T-helper 17 cell (primary cell): ENCODE measurements at regions not wholly inside any gene's neighbourhood (a gene's known extent, or its start where the extent isn't known, plus 50 kb on each side); places are given as distances from the start of the nearest gene placed in this dataset.

ENCODE experiments used
- ATAC-seq: fragments of 150-1000 bp; cut with Tn5 transposase; 2 replicates; pipeline ENCODE4 v1.10.0; 2021; ENCODE audit warnings: mild to moderate bottlenecking, moderate library complexity
- DNase-seq, 3 donors: peaks; one replicate each; pipeline versions ENCODE4 v3.0.0 to v3.0.0-alpha.2; 2020 to 2021
- H3K9me3 ChIP-seq: one replicate; pipeline ENCODE4 v1.7.0; 2013; ENCODE audit warnings: low read length, mild to moderate bottlenecking; ENCODE audit not compliant: control insufficient read depth, poor library complexity, severe bottlenecking
- H3K27ac Mint-ChIP-seq: one replicate; pipeline ENCODE4 v1.8.0; 2022; ENCODE audit warnings: mild to moderate bottlenecking, moderate library complexity, mixed read lengths
- H3K27me3 Mint-ChIP-seq: one replicate; pipeline ENCODE4 v1.8.0; 2022; ENCODE audit warnings: mixed read lengths
- H3K36me3 Mint-ChIP-seq: one replicate; pipeline ENCODE4 v1.8.0; 2022; ENCODE audit warnings: low read depth, mixed read lengths
- H3K4me1 Mint-ChIP-seq: one replicate; pipeline ENCODE4 v1.8.0; 2022; ENCODE audit warnings: mild to moderate bottlenecking, mixed read lengths
- H3K4me3 Mint-ChIP-seq: one replicate; pipeline ENCODE4 v1.8.0; 2022; ENCODE audit warnings: mild to moderate bottlenecking, moderate library complexity, mixed read lengths

DNA sequence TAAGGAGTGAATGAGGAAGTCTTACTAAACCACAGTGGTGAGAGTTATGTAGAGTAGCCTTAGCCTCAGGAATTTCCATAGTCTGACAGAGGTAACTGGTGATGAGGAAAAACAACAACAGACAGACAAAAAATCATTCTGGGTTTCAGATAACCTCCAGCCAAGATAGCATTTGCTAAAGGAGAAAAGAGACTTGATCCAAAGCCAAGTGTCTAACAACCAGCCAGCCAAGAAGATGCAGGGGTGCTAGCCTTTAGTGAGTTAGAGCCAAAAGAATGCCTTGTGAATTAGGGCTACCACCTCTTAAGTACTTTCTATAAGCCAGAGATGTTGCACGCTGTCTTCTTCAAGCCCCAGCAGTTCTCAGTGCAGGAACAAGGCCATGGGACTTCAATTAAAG is 478.0 kb upstream of the CPEB2 start:
- no peaks in the 10 kb centered on the region for H3K4me1 Mint-ChIP-seq
- H3K4me3 Mint-ChIP-seq, result no peak overlapping the region
- H3K9me3 ChIP-seq, result no peaks in the 10 kb centered on the region
- DNase-seq (no peak), ATAC-seq (no peak)
- H3K27me3 Mint-ChIP-seq, result no peaks in the 10 kb centered on the region
- H3K27ac Mint-ChIP-seq, result no peak overlapping the region
- H3K36me3 Mint-ChIP-seq, result no peaks in the 10 kb centered on the region

DNA sequence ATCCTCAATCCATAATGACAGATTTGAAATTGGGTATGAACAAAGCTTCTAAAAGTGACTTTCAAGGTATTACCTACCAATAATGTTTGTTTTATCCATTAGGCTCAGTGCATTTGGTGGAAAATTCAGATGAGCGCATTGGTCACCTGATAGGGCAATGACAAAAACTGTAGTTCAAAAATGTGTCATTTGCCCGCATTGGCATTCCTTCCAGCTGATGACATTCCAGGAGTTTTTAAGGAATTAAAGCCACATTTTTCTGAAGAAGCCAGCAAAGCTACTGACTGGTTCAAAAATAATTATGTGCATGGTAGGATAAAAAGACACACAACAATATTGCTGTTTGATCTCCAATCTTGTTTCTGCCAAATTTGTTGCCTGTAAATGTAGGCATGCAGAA is 473.4 kb upstream of the CPEB2 start:
- H3K36me3 Mint-ChIP-seq, result no peaks in the 10 kb centered on the region
- DNase-seq (no peak), ATAC-seq (no peak)
- H3K27ac Mint-ChIP-seq, result no peak overlapping the region
- no peaks in the 10 kb centered on the region for H3K4me1 Mint-ChIP-seq
- no peaks in the 10 kb centered on the region for H3K9me3 ChIP-seq
- H3K4me3 Mint-ChIP-seq, result no peak overlapping the region
- no peaks in the 10 kb centered on the region for H3K27me3 Mint-ChIP-seq

DNA sequence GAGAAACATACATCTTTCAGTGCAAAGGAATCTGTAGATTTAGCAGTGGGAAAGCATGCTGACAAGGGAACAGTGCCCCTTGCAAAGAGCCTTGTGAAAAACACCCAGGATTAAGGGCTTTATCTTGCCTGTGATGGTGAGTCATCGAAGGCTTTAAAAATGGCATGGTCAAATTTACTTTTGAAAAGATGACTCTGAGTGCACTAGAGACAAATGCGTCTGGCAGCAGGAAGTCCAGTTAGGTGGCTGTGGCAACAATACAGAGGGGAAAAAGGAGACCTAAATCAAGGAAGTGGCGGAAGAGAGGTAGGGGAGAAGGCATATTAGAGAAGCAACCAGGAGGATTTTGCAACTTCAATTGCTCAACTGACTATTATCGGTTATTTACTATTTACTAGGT is 472.6 kb upstream of the CPEB2 start:
- Mint-ChIP-seq H3K27me3 (no peaks in the 10 kb centered on the region), H3K4me1 (no peaks in the 10 kb centered on the region), H3K36me3 (no peaks in the 10 kb centered on the region), H3K4me3 (no peak overlapping the region), H3K27ac (no peak overlapping the region)
- ATAC-seq (no peak), DNase-seq (no peak)
- H3K9me3 ChIP-seq, result no peaks in the 10 kb centered on the region

DNA sequence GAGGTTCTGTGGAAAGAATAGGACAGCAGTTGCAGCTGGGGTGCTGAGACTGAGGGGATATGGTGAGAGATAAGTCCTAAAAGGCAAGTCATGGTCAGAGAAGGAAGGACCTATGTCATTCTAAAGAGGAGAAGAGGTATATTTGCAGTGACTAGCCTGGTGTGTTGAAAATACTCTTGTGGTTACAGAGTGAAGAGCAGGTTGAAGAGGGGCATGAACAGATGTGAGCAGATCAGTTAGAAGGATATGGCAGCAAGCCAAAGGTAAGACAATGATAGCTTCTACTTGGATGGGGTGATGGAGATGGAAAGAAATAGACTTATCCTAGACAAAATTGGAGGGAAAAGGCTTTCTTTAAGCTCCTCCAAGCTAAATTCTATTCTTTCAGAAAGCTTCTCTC is 469.8 kb upstream of the CPEB2 start:
- Mint-ChIP-seq H3K27ac (no peak overlapping the region), H3K4me3 (no peak overlapping the region), H3K36me3 (no peaks in the 10 kb centered on the region), H3K27me3 (no peaks in the 10 kb centered on the region), H3K4me1 (no peaks in the 10 kb centered on the region)
- no peaks in the 10 kb centered on the region for H3K9me3 ChIP-seq
- no peak for ATAC-seq
- no peak for DNase-seq

DNA sequence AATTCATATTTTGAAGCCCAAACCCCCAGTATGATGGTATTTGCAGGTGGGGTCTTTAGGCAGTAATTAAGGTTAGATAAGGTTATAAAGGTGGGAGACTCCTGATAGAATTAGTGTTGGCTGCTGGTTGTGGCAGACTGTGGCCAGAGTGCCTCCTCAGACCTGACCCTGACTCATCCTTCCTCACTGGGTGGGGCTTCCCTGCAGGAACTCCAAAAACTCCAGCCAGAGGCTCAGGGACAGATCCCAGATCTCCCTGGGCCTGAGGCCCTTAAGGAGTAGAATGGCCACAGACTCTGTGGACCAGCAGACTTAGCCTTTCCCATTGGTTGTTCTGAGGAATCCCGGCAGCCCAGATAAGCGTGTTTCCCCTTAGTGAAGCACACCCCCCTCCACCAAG is 463.0 kb upstream of the CPEB2 start:
- no peak overlapping the region for H3K27ac Mint-ChIP-seq
- H3K9me3 ChIP-seq, result no peaks in the 10 kb centered on the region
- ATAC-seq, result no peak

DNA sequence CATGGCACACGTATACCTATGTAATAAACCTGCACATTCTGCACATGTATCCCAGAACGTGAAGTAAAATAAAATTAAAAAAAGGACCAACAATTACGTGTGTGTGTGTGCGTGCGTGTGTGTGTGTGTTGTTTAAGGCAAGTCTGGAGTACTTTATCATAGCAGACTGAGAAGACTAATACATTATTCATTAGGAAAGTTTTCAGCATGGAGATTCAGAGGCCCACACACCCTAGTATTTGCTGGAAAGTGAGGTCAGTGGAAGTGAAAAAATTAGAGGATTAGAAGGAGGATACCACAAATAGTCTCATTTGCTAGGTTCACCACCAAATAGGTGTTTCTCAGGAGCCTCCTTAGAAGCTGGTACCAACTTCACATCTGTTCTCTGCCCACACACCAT is 457.1 kb upstream of the CPEB2 start:
- ATAC-seq (no peak), DNase-seq (no peak)
- H3K9me3 ChIP-seq, result no peaks in the 10 kb centered on the region
- Mint-ChIP-seq H3K27ac (no peak overlapping the region), H3K27me3 (no peaks in the 10 kb centered on the region), H3K4me3 (no peak overlapping the region), H3K36me3 (no peaks in the 10 kb centered on the region), H3K4me1 (no peaks in the 10 kb centered on the region)

More for the DNA sequence above, 463.0 kb upstream of the CPEB2 start:
- H3K4me3 Mint-ChIP-seq, result no peak overlapping the region
- H3K27me3 Mint-ChIP-seq, result peaks cover 4% of the 10 kb centered on the region
- H3K4me1 Mint-ChIP-seq, result no peaks in the 10 kb centered on the region
- no peak for DNase-seq
- H3K36me3 Mint-ChIP-seq, result no peaks in the 10 kb centered on the region

DNA sequence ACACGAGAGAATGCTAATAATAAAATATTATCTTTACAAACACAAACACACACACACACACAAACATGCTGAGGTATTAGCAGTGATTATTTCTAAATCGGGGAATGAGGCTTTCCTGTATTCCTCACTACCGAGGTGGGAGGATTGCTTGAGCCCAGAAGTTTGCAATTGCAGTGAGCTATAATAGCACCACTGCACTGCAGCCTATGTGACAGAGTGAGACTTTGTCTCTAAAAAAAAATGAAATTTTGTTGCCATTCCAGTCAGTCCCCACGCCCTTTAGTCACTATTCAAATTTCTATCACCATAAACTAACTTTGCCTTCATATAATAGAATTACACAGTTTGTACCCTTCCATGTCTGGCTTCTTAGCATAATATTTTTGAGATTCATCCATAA is 456.5 kb upstream of the CPEB2 start:
- Mint-ChIP-seq H3K27ac (no peak overlapping the region), H3K36me3 (no peaks in the 10 kb centered on the region), H3K4me1 (no peaks in the 10 kb centered on the region), H3K27me3 (no peaks in the 10 kb centered on the region), H3K4me3 (no peak overlapping the region)
- H3K9me3 ChIP-seq, result no peaks in the 10 kb centered on the region
- DNase-seq (no peak), ATAC-seq (no peak)

DNA sequence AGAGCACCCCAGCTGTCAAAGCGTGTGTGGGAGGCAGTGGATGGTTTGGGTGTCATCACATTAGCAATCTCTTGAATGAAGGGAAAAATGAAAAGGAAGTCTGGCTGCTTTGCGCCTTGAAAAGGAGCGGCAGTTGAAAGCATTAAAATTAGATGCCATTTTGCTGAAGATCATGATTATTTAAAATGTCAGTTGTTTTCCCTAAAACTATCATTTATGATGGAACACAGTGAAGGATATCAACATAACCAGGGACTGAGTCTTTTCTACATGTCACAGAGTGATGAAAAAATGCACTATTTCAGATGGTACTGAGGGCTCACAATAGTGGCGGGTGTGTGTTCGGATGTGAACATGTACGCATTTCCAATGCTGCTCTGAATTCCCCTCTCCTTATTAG is 450.2 kb upstream of the CPEB2 start:
- H3K9me3 ChIP-seq, result no peaks in the 10 kb centered on the region
- no peaks in the 10 kb centered on the region for H3K4me1 Mint-ChIP-seq
- H3K36me3 Mint-ChIP-seq, result no peaks in the 10 kb centered on the region
- ATAC-seq (no peak), DNase-seq (no peak)
- H3K4me3 Mint-ChIP-seq, result no peak overlapping the region
- H3K27me3 Mint-ChIP-seq, result no peaks in the 10 kb centered on the region
- no peak overlapping the region for H3K27ac Mint-ChIP-seq

DNA sequence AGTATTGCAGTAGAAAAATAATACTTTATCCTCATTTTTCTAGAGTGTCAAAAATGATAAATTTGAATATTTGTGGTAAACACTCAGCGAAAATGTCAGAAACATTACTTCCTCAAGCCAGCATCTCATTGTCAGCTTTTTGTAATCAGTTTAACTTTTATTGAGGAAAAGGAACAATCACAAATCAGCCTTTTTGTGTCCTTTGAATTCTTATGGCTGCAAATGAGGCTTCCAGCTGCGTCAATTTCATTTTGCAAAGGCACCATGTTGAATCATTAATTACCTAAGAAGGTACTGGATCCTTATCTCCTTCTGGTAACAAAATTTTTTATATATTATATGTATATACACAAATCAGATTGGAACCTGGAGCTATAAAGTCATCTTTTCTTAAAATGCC is 442.6 kb upstream of the CPEB2 start:
- ATAC-seq (no peak), DNase-seq (no peak)
- Mint-ChIP-seq H3K27me3 (no peaks in the 10 kb centered on the region), H3K4me1 (no peaks in the 10 kb centered on the region), H3K27ac (no peak overlapping the region), H3K4me3 (no peak overlapping the region), H3K36me3 (no peaks in the 10 kb centered on the region)
- H3K9me3 ChIP-seq, result no peaks in the 10 kb centered on the region

DNA sequence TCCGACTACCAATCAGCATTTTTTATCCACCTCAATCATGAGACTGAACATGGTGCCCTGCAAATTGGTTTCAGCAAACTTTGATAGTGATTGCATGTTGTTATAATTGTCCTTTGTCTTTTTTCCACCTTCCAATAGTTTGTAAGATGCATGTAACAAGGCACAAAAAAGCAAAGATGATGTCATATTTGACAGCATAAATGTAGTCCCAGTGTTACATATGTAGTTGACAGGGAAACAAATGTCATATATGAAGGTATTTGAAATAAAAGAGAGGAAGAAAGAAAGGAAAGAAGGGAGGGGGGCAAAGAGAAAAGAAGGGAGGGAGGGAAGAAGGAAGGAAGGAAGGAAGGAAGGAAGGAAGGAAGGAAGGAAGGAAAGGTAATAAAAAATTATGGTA is 441.7 kb upstream of the CPEB2 start:
- H3K9me3 ChIP-seq, result no peaks in the 10 kb centered on the region
- ATAC-seq (no peak), DNase-seq (no peak)
- Mint-ChIP-seq H3K4me3 (no peak overlapping the region), H3K36me3 (no peaks in the 10 kb centered on the region), H3K27me3 (no peaks in the 10 kb centered on the region), H3K4me1 (no peaks in the 10 kb centered on the region), H3K27ac (no peak overlapping the region)

DNA sequence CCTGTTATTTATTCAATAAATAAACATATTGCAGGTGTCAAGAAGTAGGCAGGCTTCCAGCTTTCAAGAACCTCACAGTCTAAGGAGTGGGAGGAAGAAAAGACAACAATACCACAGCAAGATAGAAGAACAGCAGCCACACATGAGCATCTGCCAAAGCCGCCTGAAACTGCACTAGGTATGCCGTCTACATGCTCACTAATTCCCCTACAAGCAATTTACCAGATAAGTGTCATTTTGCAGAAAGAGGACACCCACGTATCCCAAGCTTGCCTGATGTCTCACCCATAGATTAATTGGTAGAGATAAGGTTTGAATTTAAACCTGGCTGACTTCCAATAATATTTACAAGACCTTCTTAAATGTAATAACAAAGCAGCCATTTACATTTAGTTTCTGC is 439.4 kb upstream of the CPEB2 start:
- Mint-ChIP-seq H3K36me3 (no peaks in the 10 kb centered on the region), H3K27ac (no peak overlapping the region), H3K27me3 (no peaks in the 10 kb centered on the region), H3K4me3 (no peak overlapping the region), H3K4me1 (no peaks in the 10 kb centered on the region)
- no peaks in the 10 kb centered on the region for H3K9me3 ChIP-seq
- no peak for ATAC-seq
- no peak for DNase-seq

DNA sequence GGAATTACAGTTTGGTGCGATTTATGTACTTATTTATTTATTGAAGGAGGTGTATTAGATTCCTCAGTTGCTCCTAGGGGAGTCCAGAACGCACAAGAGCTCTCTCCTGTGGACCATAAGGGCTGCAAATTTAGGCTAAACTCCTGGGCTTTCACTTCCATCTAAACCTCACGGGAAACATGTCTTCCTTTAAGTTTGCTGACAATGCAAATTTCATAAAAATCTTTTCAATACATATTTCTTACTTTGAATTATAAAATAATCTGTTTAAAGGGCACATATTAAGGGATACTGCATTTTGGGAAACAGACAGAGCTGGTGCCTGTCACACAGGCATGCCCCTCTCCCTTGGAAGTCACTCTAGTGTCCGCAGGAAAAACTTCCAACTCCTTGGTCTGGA is 438.0 kb upstream of the CPEB2 start:
- DNase-seq (no peak), ATAC-seq (no peak)
- H3K36me3 Mint-ChIP-seq, result no peaks in the 10 kb centered on the region
- H3K4me3 Mint-ChIP-seq, result no peak overlapping the region
- H3K27ac Mint-ChIP-seq, result no peak overlapping the region
- no peaks in the 10 kb centered on the region for H3K4me1 Mint-ChIP-seq
- no peaks in the 10 kb centered on the region for H3K27me3 Mint-ChIP-seq
- H3K9me3 ChIP-seq, result no peaks in the 10 kb centered on the region

DNA sequence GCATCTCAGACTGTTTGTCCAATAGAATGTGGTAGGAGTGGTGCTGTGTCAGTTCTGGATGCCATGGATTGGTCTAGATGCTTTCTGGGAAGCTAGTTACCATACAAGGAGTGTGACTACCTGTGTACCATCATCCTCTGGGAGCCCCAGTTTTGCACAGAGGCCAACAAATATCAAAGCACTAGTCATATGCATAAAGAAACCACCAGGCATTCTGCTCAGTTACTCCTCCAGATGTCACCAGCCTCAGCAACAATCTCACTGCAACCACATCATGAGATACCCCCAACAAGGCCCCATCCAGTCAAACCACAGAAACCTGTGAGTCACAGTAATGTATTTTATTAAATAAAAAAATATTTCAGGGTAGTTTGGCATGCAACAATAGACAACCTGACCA is 435.8 kb upstream of the CPEB2 start:
- ATAC-seq, result no peak
- H3K27me3 Mint-ChIP-seq, result no peaks in the 10 kb centered on the region
- no peaks in the 10 kb centered on the region for H3K4me1 Mint-ChIP-seq
- DNase-seq, result no peak
- no peak overlapping the region for H3K27ac Mint-ChIP-seq
- H3K4me3 Mint-ChIP-seq, result no peak overlapping the region
- H3K9me3 ChIP-seq, result no peaks in the 10 kb centered on the region
- H3K36me3 Mint-ChIP-seq, result no peaks in the 10 kb centered on the region

DNA sequence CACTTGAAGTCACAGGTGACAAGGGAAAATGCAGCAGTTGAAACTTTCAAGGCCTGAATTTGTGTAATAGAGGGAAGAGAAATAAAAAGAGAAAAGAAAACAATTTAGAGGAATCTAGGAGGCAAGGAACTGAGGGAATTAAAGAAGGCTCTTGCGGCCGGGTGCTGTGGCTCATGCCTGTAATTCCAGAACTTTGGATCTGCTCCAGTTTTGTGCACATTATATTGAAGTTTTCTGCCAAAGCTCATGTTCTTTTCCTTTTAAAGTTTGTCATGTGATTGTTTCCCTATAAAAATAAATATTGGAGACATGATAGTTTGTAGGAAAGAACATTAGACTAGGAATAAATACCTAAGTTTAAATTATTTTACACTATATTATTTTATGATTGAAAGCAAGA is 433.9 kb upstream of the CPEB2 start:
- ATAC-seq (no peak), DNase-seq (no peak)
- Mint-ChIP-seq H3K27ac (no peak overlapping the region), H3K4me1 (no peaks in the 10 kb centered on the region), H3K27me3 (no peaks in the 10 kb centered on the region), H3K36me3 (no peaks in the 10 kb centered on the region), H3K4me3 (no peak overlapping the region)
- H3K9me3 ChIP-seq, result no peaks in the 10 kb centered on the region

DNA sequence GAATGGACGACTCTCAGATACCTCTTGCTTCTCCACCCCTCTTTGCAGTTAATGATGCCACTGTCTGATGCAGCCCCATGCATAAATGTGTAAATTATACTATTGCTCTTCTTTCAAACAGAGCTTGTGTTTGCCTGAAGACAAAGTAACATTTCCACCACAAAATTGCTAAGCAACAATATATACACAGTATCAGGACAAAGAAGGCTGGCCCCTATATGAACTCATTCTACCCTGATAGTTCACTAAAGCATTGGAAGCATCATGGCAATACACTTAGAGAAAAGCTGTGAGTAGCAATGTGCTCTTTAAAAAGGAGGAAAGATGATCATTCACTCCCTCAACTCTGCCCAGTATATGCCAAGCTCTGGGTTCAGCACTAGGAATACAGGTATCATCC is 427.0 kb upstream of the CPEB2 start:
- ATAC-seq, result no peak
- Mint-ChIP-seq H3K27me3 (no peaks in the 10 kb centered on the region), H3K27ac (no peak overlapping the region), H3K4me3 (no peak overlapping the region), H3K4me1 (no peaks in the 10 kb centered on the region), H3K36me3 (no peaks in the 10 kb centered on the region)
- H3K9me3 ChIP-seq, result no peaks in the 10 kb centered on the region
- DNase-seq, result no peak
